Loucy (cell line): ENCODE measurements at regions not wholly inside any gene's neighbourhood (a gene's known extent, or its start where the extent isn't known, plus 50 kb on each side); places are given as distances from the start of the nearest gene placed in this dataset.
A peak's percentile ranks its signal among the peaks of the same experiment; 100 is the strongest.

Experiments
- H2AFZ ChIP-seq: fragments of 200-600 bp; sonication (generic); 2 replicates; pipeline ENCODE4 v1.6.0; 2016; ENCODE audit warnings: antibody characterized with exemption, mild to moderate bottlenecking, low read length, moderate library complexity
- H3F3A ChIP-seq: fragments of 200-600 bp; 2 replicates; pipeline ENCODE4 v1.6.0; 2016; ENCODE audit warnings: antibody characterized with exemption, low read depth, mild to moderate bottlenecking
- H3K27me3 ChIP-seq: fragments of 200-600 bp; sonication (generic); 2 replicates; pipeline ENCODE4 v1.6.1; 2014; ENCODE audit warnings: low read length, mild to moderate bottlenecking; ENCODE audit not compliant: insufficient read depth, poor library complexity, severe bottlenecking
- H3K36me3 ChIP-seq: fragments of 200-600 bp; sonication (generic); 2 replicates; pipeline ENCODE4 v1.6.1; 2016; ENCODE audit warnings: low read length; ENCODE audit not compliant: insufficient read depth
- H3K4me1 ChIP-seq: fragments of 200-600 bp; sonication (generic); 2 replicates; pipeline ENCODE4 v1.5.1; 2014; ENCODE audit warnings: low read length, mild to moderate bottlenecking; ENCODE audit not compliant: insufficient read depth, poor library complexity, severe bottlenecking
- H3K4me2 ChIP-seq: fragments of 200-600 bp; sonication (generic); 2 replicates; pipeline ENCODE4 v1.6.0; 2014; ENCODE audit warnings: antibody characterized with exemption, low read length, low read depth, mild to moderate bottlenecking; ENCODE audit not compliant: poor library complexity, severe bottlenecking
- H3K4me3 ChIP-seq: fragments of 200-600 bp; sonication (generic); 2 replicates; pipeline ENCODE4 v1.5.1; 2014; ENCODE audit warnings: low read length, mild to moderate bottlenecking, mixed read lengths; ENCODE audit not compliant: poor library complexity, severe bottlenecking
- H3K79me2 ChIP-seq: fragments of 200-600 bp; sonication (generic); 2 replicates; pipeline ENCODE4 v1.6.1; 2014; ENCODE audit warnings: low read length; ENCODE audit not compliant: insufficient read depth
- H3K9ac ChIP-seq: fragments of 200-600 bp; sonication (generic); 2 replicates; pipeline ENCODE4 v1.6.0; 2014; ENCODE audit warnings: mild to moderate bottlenecking, low read depth, low read length, moderate library complexity; ENCODE audit not compliant: poor library complexity, severe bottlenecking
- H3K9me2 ChIP-seq: fragments of 200-600 bp; sonication (generic); replicated peaks from 2 replicates; pipeline ENCODE4 v1.6.1; 2016; ENCODE audit warnings: low read depth, low read length, mixed read lengths
- H3K9me3 ChIP-seq: fragments of 200-600 bp; sonication (generic); 2 replicates; pipeline ENCODE4 v1.6.1; 2014; ENCODE audit warnings: mild to moderate bottlenecking, antibody characterized with exemption, low read length, low read depth; ENCODE audit not compliant: insufficient read depth
- H4K20me1 ChIP-seq: fragments of 200-600 bp; sonication (generic); 2 replicates; pipeline ENCODE4 v1.6.0; 2014; ENCODE audit warnings: antibody characterized with exemption, low read length, mild to moderate bottlenecking; ENCODE audit not compliant: insufficient read depth, poor library complexity, severe bottlenecking
- EZH2phosphoT487 ChIP-seq: fragments of 200-600 bp; IDR thresholded peaks from 2 replicates; pipeline ENCODE4 v1.6.1; 2018; ENCODE audit warnings: antibody characterized with exemption, mild to moderate bottlenecking, moderate library complexity, borderline replicate concordance
- TF ChIP-seq, protein P1 (sequence below): fragments of 200-600 bp; sonication (generic); conservative IDR thresholded peaks from 2 replicates; pipeline ENCODE4 v1.5.1; 2014; ENCODE audit warnings: mild to moderate bottlenecking, antibody characterized with exemption, low read length

DNA sequence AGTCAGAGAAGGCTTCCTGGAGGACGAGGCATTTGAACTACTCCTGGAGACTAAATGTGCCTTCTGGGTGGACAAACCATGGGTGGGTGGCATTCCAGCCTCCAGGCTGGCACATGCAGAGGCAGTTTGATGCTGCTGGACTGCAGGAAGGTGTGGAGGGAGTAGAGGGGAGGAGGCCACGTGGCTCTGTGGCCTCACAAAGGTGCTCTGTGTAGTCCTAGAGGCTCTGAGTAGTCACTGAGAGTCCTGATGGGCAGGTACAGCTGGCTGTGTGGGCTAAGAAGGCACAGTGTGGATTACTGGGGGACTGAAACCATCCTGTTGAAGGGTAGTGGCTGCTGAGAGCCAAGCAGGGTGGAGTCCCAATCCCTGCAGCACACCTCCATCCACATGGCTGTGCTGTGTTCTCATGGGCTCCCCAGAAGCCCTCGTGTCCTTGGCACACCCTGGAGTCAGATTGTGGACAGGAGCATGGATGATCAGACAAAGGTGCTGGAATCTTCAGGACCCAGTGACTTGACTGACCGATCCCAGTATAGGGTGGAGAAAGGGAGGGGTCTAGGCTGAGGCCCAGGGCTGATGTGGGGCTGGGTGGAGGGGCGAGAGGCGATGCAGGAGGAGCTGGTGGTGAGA, 87.4 kb upstream of the HS6ST1 start:
- peak overlapping the region; percentile 34 for H3K9ac ChIP-seq
- H3K9me3 ChIP-seq, result no peaks in the 10 kb centered on the region
- H2AFZ ChIP-seq, result no peak overlapping the region
- no peaks in the 10 kb centered on the region for H3K79me2 ChIP-seq
- TF ChIP-seq, protein P1, sequence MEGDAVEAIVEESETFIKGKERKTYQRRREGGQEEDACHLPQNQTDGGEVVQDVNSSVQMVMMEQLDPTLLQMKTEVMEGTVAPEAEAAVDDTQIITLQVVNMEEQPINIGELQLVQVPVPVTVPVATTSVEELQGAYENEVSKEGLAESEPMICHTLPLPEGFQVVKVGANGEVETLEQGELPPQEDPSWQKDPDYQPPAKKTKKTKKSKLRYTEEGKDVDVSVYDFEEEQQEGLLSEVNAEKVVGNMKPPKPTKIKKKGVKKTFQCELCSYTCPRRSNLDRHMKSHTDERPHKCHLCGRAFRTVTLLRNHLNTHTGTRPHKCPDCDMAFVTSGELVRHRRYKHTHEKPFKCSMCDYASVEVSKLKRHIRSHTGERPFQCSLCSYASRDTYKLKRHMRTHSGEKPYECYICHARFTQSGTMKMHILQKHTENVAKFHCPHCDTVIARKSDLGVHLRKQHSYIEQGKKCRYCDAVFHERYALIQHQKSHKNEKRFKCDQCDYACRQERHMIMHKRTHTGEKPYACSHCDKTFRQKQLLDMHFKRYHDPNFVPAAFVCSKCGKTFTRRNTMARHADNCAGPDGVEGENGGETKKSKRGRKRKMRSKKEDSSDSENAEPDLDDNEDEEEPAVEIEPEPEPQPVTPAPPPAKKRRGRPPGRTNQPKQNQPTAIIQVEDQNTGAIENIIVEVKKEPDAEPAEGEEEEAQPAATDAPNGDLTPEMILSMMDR, result no peak
- TF ChIP-seq EZH2phosphoT487, result no peak
- H3K9me2 ChIP-seq, result no peaks in the 10 kb centered on the region
- no peaks in the 10 kb centered on the region for H3K36me3 ChIP-seq
- H3K4me1 ChIP-seq, result peaks cover 44% of the 10 kb centered on the region
- no peak overlapping the region for H3K4me3 ChIP-seq
- no peaks in the 10 kb centered on the region for H4K20me1 ChIP-seq
- H3K4me2 ChIP-seq, result no peak overlapping the region
- H3F3A ChIP-seq, result no peaks in the 10 kb centered on the region
- no peaks in the 10 kb centered on the region for H3K27me3 ChIP-seq

DNA sequence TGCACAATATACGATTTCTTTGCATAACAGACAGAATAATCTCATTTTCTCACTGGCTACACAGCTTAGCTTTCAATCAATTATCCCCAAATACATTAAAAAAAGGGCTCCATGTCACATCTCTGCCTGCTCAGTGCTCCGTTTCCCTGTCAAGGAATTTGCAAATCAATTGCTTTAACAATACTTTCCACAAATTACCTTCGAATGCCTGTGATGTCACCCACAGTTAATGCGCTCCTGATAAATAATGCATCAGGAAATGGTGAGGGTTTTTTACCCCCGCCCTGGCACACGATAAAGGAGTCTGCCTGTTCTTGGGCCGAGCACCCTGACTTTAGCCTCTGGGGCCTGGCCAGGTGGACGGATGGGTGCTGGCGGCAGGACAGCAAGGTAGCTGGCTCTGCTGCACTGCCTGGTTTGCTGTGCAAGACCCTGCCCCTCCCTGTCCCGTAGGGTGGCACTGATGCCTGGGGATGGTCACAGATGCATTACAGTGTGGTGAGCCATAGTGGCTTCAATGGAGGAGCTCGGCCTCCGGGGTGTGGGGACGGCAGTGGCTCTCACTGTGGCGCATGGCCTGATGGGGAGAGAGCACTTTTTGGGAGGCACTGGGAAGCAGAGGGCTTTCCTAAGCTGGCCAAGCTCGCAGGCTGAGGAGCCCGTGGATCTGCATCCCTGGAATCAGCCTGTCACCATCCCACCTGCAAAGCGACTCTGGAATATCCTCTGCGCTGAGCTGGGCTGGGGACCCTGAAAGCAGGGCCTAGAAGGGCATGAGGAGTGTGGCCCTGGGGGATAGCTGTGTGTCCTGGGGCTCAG, 88.3 kb upstream of the HS6ST1 start:
- Histone ChIP-seq H3F3A (no peaks in the 10 kb centered on the region), H3K4me3 (no peak overlapping the region), H3K27me3 (no peaks in the 10 kb centered on the region), H3K4me2 (no peak overlapping the region), H3K4me1 (peaks cover 49% of the 10 kb centered on the region), H3K9me3 (no peaks in the 10 kb centered on the region), H2AFZ (no peak overlapping the region), H3K9me2 (no peaks in the 10 kb centered on the region), H4K20me1 (no peaks in the 10 kb centered on the region), H3K9ac (peak overlapping the region; percentile 34), H3K36me3 (no peaks in the 10 kb centered on the region), H3K79me2 (no peaks in the 10 kb centered on the region)
- TF ChIP-seq, protein P1, result no peak
- no peak for TF ChIP-seq EZH2phosphoT487

DNA sequence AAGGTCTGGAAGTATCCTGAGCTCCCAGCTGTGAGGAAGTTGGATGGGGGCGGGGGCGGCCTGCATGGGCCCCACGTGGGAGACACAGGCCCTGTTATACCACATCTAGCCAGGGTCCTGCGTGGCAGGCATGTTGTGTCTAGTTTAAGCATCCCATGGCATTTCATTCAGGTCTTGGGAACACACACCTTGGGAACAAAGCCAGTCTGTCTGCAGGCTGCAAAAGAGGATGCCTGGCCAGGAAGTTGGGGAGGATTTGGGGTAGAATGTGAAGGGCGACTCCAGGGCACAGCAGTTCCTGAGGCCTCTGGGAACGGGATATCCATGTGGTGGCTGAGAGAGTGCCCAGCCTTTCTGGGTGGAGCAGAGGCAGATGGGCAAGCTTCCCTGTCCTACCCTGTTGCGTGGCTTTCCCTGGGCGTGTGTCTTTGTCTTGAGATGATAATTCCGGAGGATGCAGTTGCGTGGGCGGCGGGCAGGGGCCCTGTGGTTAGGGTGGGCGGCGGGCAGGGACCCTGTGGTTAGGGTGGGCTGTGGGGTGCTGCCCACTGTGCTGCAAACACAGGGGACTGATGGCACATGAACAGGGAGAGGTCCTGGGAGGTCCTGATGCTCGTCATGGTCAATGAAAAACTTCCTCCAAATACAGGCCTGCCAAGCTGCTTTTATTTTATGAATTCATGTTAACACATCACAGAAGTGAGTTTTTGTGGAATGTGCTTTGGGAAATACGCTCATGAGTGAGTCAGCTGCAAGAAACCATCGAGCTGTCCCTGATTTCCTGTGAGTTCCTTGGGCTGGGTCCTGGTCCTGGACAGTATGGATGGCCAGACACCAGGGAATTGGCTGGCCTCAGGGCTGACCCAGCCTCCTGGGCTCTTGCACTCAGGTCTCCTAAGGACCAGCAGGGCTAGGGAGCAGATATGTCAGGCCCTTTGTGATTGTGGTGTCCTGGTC, 90.0 kb upstream of the HS6ST1 start:
- Histone ChIP-seq H3K9me2 (no peaks in the 10 kb centered on the region), H3K4me3 (no peak overlapping the region), H3K9ac (peak overlapping the region; percentile 26), H3K79me2 (no peaks in the 10 kb centered on the region), H3K36me3 (no peaks in the 10 kb centered on the region), H3F3A (no peaks in the 10 kb centered on the region), H3K27me3 (no peaks in the 10 kb centered on the region), H3K9me3 (no peaks in the 10 kb centered on the region), H4K20me1 (no peaks in the 10 kb centered on the region), H3K4me1 (peaks cover 55% of the 10 kb centered on the region), H2AFZ (no peak overlapping the region), H3K4me2 (no peak overlapping the region)
- TF ChIP-seq, protein P1, result no peak
- TF ChIP-seq EZH2phosphoT487, result no peak
